MM.1S (cell line): ENCODE measurements at regions not wholly inside any gene's neighbourhood (a gene's known extent, or its start where the extent isn't known, plus 50 kb on each side); places are given as distances from the start of the nearest gene placed in this dataset.

Experiments used
- EZH2 ChIP-seq: fragments of 300-600 bp; sonication (generic); optimal IDR thresholded peaks from 2 replicates; pipeline ENCODE3; 2017; ENCODE audit warnings: low read depth, mild to moderate bottlenecking, antibody characterized with exemption, low read length, mixed read lengths
- EZH2phosphoT487 ChIP-seq: fragments of 300-600 bp; sonication (generic); IDR thresholded peaks from 2 replicates; pipeline ENCODE4 v1.6.1; 2018; ENCODE audit warnings: antibody characterized with exemption, low read length
- TF ChIP-seq, protein P1 (sequence below): fragments of 300-600 bp; sonication (generic); IDR thresholded peaks from 2 replicates; pipeline ENCODE4 v1.5.1; 2016; ENCODE audit warnings: antibody characterized with exemption, low read length, mixed read lengths

DNA sequence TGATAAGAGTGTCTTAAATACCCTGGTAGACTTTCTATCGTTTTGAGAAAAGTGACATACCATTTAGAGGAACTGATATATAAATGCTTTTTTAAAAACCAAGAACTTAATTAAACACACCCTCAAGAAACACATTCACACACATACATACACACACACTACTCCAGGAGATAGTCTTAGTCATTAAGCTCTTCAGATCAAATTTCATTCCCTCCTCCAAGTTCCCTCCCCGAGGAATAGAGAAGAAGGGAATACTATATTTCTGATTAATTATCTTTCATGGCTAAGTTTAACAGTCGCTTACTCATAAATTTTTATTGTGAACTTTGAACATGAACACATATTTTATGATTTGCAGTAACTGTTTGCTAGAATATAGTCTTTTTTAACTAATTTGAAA lies 1109.5 kb downstream of the SLITRK1 start:
- TF ChIP-seq, protein P1, sequence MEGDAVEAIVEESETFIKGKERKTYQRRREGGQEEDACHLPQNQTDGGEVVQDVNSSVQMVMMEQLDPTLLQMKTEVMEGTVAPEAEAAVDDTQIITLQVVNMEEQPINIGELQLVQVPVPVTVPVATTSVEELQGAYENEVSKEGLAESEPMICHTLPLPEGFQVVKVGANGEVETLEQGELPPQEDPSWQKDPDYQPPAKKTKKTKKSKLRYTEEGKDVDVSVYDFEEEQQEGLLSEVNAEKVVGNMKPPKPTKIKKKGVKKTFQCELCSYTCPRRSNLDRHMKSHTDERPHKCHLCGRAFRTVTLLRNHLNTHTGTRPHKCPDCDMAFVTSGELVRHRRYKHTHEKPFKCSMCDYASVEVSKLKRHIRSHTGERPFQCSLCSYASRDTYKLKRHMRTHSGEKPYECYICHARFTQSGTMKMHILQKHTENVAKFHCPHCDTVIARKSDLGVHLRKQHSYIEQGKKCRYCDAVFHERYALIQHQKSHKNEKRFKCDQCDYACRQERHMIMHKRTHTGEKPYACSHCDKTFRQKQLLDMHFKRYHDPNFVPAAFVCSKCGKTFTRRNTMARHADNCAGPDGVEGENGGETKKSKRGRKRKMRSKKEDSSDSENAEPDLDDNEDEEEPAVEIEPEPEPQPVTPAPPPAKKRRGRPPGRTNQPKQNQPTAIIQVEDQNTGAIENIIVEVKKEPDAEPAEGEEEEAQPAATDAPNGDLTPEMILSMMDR: no peak
- TF ChIP-seq EZH2 (no peak), EZH2phosphoT487 (no peak)
